SH-SY5Y (cell line): ENCODE measurements at regions not wholly inside any gene's neighbourhood (a gene's known extent, or its start where the extent isn't known, plus 50 kb on each side); places are given as distances from the start of the nearest gene placed in this dataset.

Experiments
- GATA2 ChIP-seq: IDR thresholded peaks from 2 replicates; pipeline ENCODE4 v1.6.1; 2011; ENCODE audit warnings: mild to moderate bottlenecking, low read depth, low read length
- GATA3 ChIP-seq: IDR thresholded peaks from 2 replicates; pipeline ENCODE4 v1.6.1; 2011; ENCODE audit warnings: low read depth, mild to moderate bottlenecking, low read length, moderate library complexity

GRCh38 chr2:123502931-123503330 is 522.2 kb upstream of the CNTNAP5 start:
- TF ChIP-seq GATA3: no peak
- TF ChIP-seq GATA2: no peak
